GM19328 (cell line): ENCODE measurements at regions not wholly inside any gene's neighbourhood (a gene's known extent, or its start where the extent isn't known, plus 50 kb on each side); places are given as distances from the start of the nearest gene placed in this dataset.

ENCODE experiments used
- ATAC-seq: cut with Tn5 transposase; IDR thresholded peaks from one replicate; pipeline ENCODE4 v1.9.1; 2021; ENCODE audit warnings: mild to moderate bottlenecking, moderate library complexity; ENCODE audit not compliant: unreplicated experiment

GRCh38 chr11:10908215-10908951 is 50.5 kb upstream of the ZBED5 start:
- no peak for ATAC-seq
